ENCODE measurements at regions not wholly inside any gene's neighbourhood (a gene's known extent, or its start where the extent isn't known, plus 50 kb on each side); places are given as distances from the start of the nearest gene placed in this dataset.

DNA sequence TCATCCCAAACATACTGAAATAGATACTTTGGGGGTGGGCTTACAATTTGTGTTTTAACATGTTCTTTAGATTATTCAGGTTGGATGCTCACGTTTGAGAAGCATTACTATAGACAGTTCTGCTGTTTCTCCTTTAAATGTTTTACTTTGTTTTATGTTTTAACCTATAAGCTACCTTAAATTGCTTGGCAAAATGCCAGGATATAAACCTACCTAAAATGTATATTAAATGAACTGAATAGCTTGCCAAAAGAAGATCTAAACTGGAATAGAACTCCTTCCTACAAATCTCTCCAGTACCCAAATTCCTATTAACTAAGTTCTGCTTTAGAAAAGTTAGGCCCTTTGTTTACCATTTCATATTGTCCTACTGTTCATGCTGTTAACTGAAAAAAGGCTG is 124.4 kb downstream of the TBX22 start:
- TF ChIP-seq NFYB (CRISPR knock-in tag; IDR thresholded peaks at IDR 0.05) = no peak
- TF ChIP-seq, protein P1, sequence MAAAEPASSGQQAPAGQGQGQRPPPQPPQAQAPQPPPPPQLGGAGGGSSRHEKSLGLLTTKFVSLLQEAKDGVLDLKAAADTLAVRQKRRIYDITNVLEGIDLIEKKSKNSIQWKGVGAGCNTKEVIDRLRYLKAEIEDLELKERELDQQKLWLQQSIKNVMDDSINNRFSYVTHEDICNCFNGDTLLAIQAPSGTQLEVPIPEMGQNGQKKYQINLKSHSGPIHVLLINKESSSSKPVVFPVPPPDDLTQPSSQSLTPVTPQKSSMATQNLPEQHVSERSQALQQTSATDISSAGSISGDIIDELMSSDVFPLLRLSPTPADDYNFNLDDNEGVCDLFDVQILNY (CRISPR knock-in tag; conservative IDR thresholded peaks at IDR 0.05) = no peak
